GM12875 (cell line): ENCODE measurements at regions not wholly inside any gene's neighbourhood (a gene's known extent, or its start where the extent isn't known, plus 50 kb on each side); places are given as distances from the start of the nearest gene placed in this dataset.

ENCODE experiments used
- H3K4me3 ChIP-seq: one replicate; pipeline ENCODE4 v1.5.1; 2011; ENCODE audit warnings: low read depth, low read length, control low read depth
- CTCF ChIP-seq: IDR thresholded peaks from 2 replicates; pipeline ENCODE4 v1.5.1; 2011; ENCODE audit warnings: low read depth, mild to moderate bottlenecking, control low read depth, inconsistent platforms, low read length, moderate library complexity, borderline replicate concordance; ENCODE audit not compliant: insufficient read depth

GRCh38 chr3:76615719-76616118 is 424.2 kb upstream of the ROBO2 start:
- no peak overlapping the region for H3K4me3 ChIP-seq
- no peak for TF ChIP-seq CTCF

GRCh38 chr3:76624164-76624563 is 415.7 kb upstream of the ROBO2 start:
- TF ChIP-seq CTCF = no peak
- no peak overlapping the region for H3K4me3 ChIP-seq

- no peak for TF ChIP-seq CTCF
- H3K4me3 ChIP-seq = no peak overlapping the region
These were observed 412.7 kb upstream of the ROBO2 start for GRCh38 chr3:76627236-76627635.

DNA sequence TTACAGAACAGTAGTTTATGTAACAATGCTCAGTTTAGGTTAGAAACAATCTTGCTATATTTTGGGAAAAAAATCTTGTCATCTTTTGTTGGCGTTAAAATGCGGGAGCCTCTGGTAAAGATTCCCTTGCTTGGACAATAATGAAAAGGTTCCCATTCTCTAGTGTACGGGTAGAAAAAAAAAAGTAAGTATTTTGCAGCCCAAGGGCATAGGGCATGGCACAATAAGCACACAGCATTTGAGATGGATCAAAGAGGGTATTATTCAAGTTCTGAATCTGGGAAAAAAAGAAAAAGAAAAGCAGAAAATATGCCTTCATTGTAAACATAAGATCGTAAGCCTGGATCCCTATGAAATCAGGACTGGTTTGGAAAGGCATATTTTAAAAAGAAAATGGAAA is 408.6 kb upstream of the ROBO2 start:
- H3K4me3 ChIP-seq = no peak overlapping the region

GRCh38 chr3:76638006-76638405 is 401.9 kb upstream of the ROBO2 start:
- H3K4me3 ChIP-seq = no peak overlapping the region
- no peak for TF ChIP-seq CTCF

More for the DNA sequence above, 408.6 kb upstream of the ROBO2 start:
- TF ChIP-seq CTCF = no peak

GRCh38 chr3:76643623-76644304 is 396.1 kb upstream of the ROBO2 start:
- no peak for TF ChIP-seq CTCF
- no peak overlapping the region for H3K4me3 ChIP-seq

- H3K4me3 ChIP-seq = no peak overlapping the region
These were observed 395.6 kb upstream of the ROBO2 start for GRCh38 chr3:76644305-76644675.

More at GRCh38 chr3:76644305-76644675, 395.6 kb upstream of the ROBO2 start:
- TF ChIP-seq CTCF = no peak
